GM23338 (cell line): ENCODE measurements at regions not wholly inside any gene's neighbourhood (a gene's known extent, or its start where the extent isn't known, plus 50 kb on each side); places are given as distances from the start of the nearest gene placed in this dataset.

Experiments
- ATAC-seq: fragments of 200-7000 bp; cut with Tn5 transposase; 3 replicates; pipeline ENCODE4 v1.9.1; 2020
- DNase-seq: peaks from one replicate; pipeline ENCODE4 v3.0.0-alpha.2; 2015; ENCODE audit warnings: low spot score
- H2AFZ ChIP-seq: fragments of 200-600 bp; sonication (generic); 2 replicates; pipeline ENCODE4 v1.8.0; 2016; ENCODE audit warnings: antibody characterized with exemption, mild to moderate bottlenecking, moderate library complexity
- H3F3A ChIP-seq: fragments of 200-600 bp; sonication (generic); replicated peaks from 2 replicates; pipeline ENCODE4 v1.8.0; 2017; ENCODE audit warnings: antibody characterized with exemption, mixed run types, low read depth
- H3K27ac ChIP-seq: fragments of 200-600 bp; sonication (generic); 2 replicates; pipeline ENCODE4 v1.6.1; 2016; ENCODE audit warnings: low read depth
- H3K27me3 ChIP-seq: fragments of 200-600 bp; sonication (generic); 2 replicates; pipeline ENCODE4 v1.8.0; 2016; ENCODE audit warnings: mild to moderate bottlenecking, mixed run types, moderate library complexity; ENCODE audit not compliant: insufficient read depth
- H3K36me3 ChIP-seq: fragments of 200-600 bp; sonication (generic); 2 replicates; pipeline ENCODE4 v1.8.0; 2016; ENCODE audit warnings: mild to moderate bottlenecking; ENCODE audit not compliant: insufficient read depth
- H3K4me1 ChIP-seq: fragments of 200-600 bp; sonication (generic); 2 replicates; pipeline ENCODE4 v1.8.0; 2016; ENCODE audit warnings: mild to moderate bottlenecking, moderate library complexity; ENCODE audit not compliant: insufficient read depth
- H3K4me2 ChIP-seq: fragments of 200-600 bp; sonication (generic); 2 replicates; pipeline ENCODE4 v1.7.1; 2017; ENCODE audit warnings: mixed run types
- H3K4me3 ChIP-seq: fragments of 200-600 bp; sonication (generic); 2 replicates; pipeline ENCODE4 v1.6.1; 2016; ENCODE audit warnings: mixed run types
- H3K79me2 ChIP-seq: fragments of 200-600 bp; sonication (generic); replicated peaks from 2 replicates; pipeline ENCODE4 v1.8.0; 2017; ENCODE audit warnings: mild to moderate bottlenecking; ENCODE audit not compliant: insufficient read depth
- H3K9me2 ChIP-seq: fragments of 200-600 bp; sonication (generic); 2 replicates; pipeline ENCODE4 v1.8.0; 2017; ENCODE audit not compliant: insufficient read depth
- H4K20me1 ChIP-seq: fragments of 200-600 bp; sonication (generic); replicated peaks from 2 replicates; pipeline ENCODE4 v1.8.0; 2017; ENCODE audit warnings: mild to moderate bottlenecking; ENCODE audit not compliant: insufficient read depth
- H3K27ac Mint-ChIP-seq: 2 replicates; pipeline ENCODE4 v1.8.0; 2020; ENCODE audit warnings: inconsistent platforms, mild to moderate bottlenecking, moderate library complexity, mixed read lengths
- H3K27me3 Mint-ChIP-seq: 3 replicates; pipeline ENCODE4 v1.8.0; 2022; ENCODE audit warnings: low read depth, mild to moderate bottlenecking, moderate library complexity, mixed read lengths, inconsistent platforms; ENCODE audit not compliant: insufficient read depth, poor library complexity
- H3K36me3 Mint-ChIP-seq: 3 replicates; pipeline ENCODE4 v1.8.0; 2021; ENCODE audit warnings: low read depth, mild to moderate bottlenecking, inconsistent platforms, moderate library complexity, mixed read lengths
- H3K4me1 Mint-ChIP-seq: 3 replicates; pipeline ENCODE4 v1.8.0; 2020; ENCODE audit warnings: mild to moderate bottlenecking, inconsistent platforms, mixed read lengths
- H3K4me3 Mint-ChIP-seq: 3 replicates; pipeline ENCODE4 v1.8.0; 2021; ENCODE audit warnings: moderate library complexity, mild to moderate bottlenecking, inconsistent platforms, mixed read lengths
- H3K9me3 Mint-ChIP-seq: 3 replicates; pipeline ENCODE4 v1.8.0; 2020; ENCODE audit warnings: moderate library complexity, mild to moderate bottlenecking, inconsistent platforms, mixed read lengths
- CTCF ChIP-seq, 2 experiments: fragments of 200-600 bp in 1 of 2; sonication (generic) in 1 of 2; conservative IDR thresholded peaks; 2 replicates each; pipeline versions ENCODE4 v1.5.1 to v1.6.1; 2016 to 2017; ENCODE audit warnings: antibody characterized with exemption in 2 of 2, low read depth in 2 of 2, mild to moderate bottlenecking in 2 of 2, moderate library complexity in 1 of 2
- ETS1 ChIP-seq: IDR thresholded peaks from 2 replicates; pipeline ENCODE4 v1.6.1; 2016; ENCODE audit warnings: antibody characterized with exemption
- EZH2phosphoT487 ChIP-seq: fragments of 200-600 bp; sonication (generic); IDR thresholded peaks from one replicate; pipeline ENCODE4 v1.8.1; 2018; ENCODE audit warnings: antibody characterized with exemption; ENCODE audit not compliant: unreplicated experiment
- JUNB ChIP-seq: IDR thresholded peaks from one replicate; pipeline ENCODE4 v1.6.1; 2016; ENCODE audit warnings: antibody characterized with exemption; ENCODE audit not compliant: unreplicated experiment
- NANOG ChIP-seq: IDR thresholded peaks from 2 replicates; pipeline ENCODE4 v1.6.1; 2016; ENCODE audit warnings: antibody characterized with exemption, borderline replicate concordance
- POLR2AphosphoS5 ChIP-seq: IDR thresholded peaks from 2 replicates; pipeline ENCODE4 v1.6.1; 2016; ENCODE audit warnings: antibody characterized with exemption, low read depth
- STAT1 ChIP-seq: IDR thresholded peaks from one replicate; pipeline ENCODE4 v1.6.1; 2016; ENCODE audit warnings: antibody characterized with exemption; ENCODE audit not compliant: unreplicated experiment
- TF ChIP-seq, protein P1 (sequence below): IDR thresholded peaks from one replicate; pipeline ENCODE4 v1.6.1; 2018; ENCODE audit warnings: antibody characterized with exemption; ENCODE audit not compliant: unreplicated experiment

GRCh38 chr3:166714206-166714605, 665.9 kb downstream of the ZBBX start:
- Histone ChIP-seq H3K36me3 (no peaks in the 10 kb centered on the region), H4K20me1 (no peaks in the 10 kb centered on the region), H3K4me1 (no peaks in the 10 kb centered on the region), H3K27me3 (no peaks in the 10 kb centered on the region), H3K79me2 (no peaks in the 10 kb centered on the region), H3K4me3 (no peak overlapping the region), H3K27ac (no peak overlapping the region), H3F3A (no peaks in the 10 kb centered on the region), H2AFZ (no peak overlapping the region), H3K4me2 (no peak overlapping the region), H3K9me2 (peaks cover 2% of the 10 kb centered on the region; the same call in 1 of the 2 replicates)
- Mint-ChIP-seq H3K4me1 (no peaks in the 10 kb centered on the region), H3K9me3 (peaks cover 4% of the 10 kb centered on the region; the same call in 1 of the 3 replicates), H3K36me3 (peaks cover 4% of the 10 kb centered on the region; the same call in 1 of the 3 replicates), H3K27ac (no peak overlapping the region), H3K27me3 (no peaks in the 10 kb centered on the region), H3K4me3 (no peak overlapping the region)
- no peak for DNase-seq
- TF ChIP-seq ETS1 = no peak
- no peak for TF ChIP-seq CTCF (conservative IDR thresholded peaks at IDR 0.05; ENCODE audit: low read depth in 2 of 2)
- no peak for TF ChIP-seq EZH2phosphoT487
- no peak for TF ChIP-seq STAT1
- TF ChIP-seq JUNB = no peak
- TF ChIP-seq, protein P1, sequence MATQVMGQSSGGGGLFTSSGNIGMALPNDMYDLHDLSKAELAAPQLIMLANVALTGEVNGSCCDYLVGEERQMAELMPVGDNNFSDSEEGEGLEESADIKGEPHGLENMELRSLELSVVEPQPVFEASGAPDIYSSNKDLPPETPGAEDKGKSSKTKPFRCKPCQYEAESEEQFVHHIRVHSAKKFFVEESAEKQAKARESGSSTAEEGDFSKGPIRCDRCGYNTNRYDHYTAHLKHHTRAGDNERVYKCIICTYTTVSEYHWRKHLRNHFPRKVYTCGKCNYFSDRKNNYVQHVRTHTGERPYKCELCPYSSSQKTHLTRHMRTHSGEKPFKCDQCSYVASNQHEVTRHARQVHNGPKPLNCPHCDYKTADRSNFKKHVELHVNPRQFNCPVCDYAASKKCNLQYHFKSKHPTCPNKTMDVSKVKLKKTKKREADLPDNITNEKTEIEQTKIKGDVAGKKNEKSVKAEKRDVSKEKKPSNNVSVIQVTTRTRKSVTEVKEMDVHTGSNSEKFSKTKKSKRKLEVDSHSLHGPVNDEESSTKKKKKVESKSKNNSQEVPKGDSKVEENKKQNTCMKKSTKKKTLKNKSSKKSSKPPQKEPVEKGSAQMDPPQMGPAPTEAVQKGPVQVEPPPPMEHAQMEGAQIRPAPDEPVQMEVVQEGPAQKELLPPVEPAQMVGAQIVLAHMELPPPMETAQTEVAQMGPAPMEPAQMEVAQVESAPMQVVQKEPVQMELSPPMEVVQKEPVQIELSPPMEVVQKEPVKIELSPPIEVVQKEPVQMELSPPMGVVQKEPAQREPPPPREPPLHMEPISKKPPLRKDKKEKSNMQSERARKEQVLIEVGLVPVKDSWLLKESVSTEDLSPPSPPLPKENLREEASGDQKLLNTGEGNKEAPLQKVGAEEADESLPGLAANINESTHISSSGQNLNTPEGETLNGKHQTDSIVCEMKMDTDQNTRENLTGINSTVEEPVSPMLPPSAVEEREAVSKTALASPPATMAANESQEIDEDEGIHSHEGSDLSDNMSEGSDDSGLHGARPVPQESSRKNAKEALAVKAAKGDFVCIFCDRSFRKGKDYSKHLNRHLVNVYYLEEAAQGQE = no peak
- no peak for TF ChIP-seq POLR2AphosphoS5
- TF ChIP-seq NANOG = no peak
- no peak for ATAC-seq

DNA sequence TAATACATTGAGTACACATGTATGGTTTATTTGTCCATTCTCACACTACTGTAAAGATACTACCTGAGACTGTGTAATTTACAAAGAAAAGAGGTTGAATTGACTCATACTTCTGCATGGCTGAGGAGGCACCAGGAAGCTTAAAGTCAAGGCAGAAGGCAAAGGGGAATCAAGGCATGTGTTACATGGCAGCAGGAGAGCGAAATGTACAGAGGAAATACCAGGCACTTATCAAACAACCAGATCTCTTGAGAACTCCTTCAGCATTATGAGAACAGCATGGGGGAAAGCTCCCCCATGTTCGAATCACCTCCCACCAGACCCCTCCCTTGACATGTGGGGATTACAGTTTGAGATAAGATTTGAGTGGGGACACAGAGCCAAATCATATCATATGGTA, 666.3 kb downstream of the ZBBX start:
- Mint-ChIP-seq H3K4me1 (no peaks in the 10 kb centered on the region), H3K27me3 (no peaks in the 10 kb centered on the region)

More for the DNA sequence above, 666.3 kb downstream of the ZBBX start:
- H3K9me2 ChIP-seq = peaks cover 2% of the 10 kb centered on the region; the same call in 1 of the 2 replicates
- H3K9me3 Mint-ChIP-seq = peaks cover 4% of the 10 kb centered on the region; the same call in 1 of the 3 replicates
- ATAC-seq = no peak
- no peaks in the 10 kb centered on the region for H3F3A ChIP-seq
- H4K20me1 ChIP-seq = no peaks in the 10 kb centered on the region
- H3K36me3 Mint-ChIP-seq = peaks cover 4% of the 10 kb centered on the region; the same call in 1 of the 3 replicates
- H3K27ac ChIP-seq = no peak overlapping the region
- H3K27me3 ChIP-seq = no peaks in the 10 kb centered on the region
- no peak overlapping the region for H3K4me3 Mint-ChIP-seq
- H3K4me1 ChIP-seq = no peaks in the 10 kb centered on the region
- H2AFZ ChIP-seq = no peak overlapping the region
- DNase-seq = no peak
- no peak overlapping the region for H3K4me2 ChIP-seq
- no peak overlapping the region for H3K4me3 ChIP-seq
- no peak overlapping the region for H3K27ac Mint-ChIP-seq
- H3K36me3 ChIP-seq = no peaks in the 10 kb centered on the region
- no peak for TF ChIP-seq JUNB
- H3K79me2 ChIP-seq = no peaks in the 10 kb centered on the region
